ENCODE measurements at regions not wholly inside any gene's neighbourhood (a gene's known extent, or its start where the extent isn't known, plus 50 kb on each side); places are given as distances from the start of the nearest gene placed in this dataset.

DNA sequence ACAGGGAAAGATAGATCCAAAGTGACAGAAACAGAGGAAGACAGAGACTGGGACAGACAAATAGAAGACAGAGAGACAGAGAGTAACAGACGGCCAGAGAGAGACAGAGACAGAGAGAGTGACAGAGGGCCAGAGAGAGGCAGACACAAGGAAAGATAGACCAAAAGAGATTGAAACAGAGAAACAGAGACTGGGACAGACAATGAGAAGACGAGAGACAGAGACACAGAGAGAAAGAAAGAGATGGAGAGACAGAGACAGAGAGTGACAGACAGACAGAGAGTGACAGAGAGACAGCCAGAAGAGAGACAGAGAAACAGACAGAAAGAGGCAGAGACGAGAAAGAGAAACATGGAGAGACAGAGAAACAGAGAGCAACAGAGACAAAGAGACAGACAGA, 127.3 kb downstream of the UQCRFS1 start:
- no peaks in the 10 kb centered on the region for H3K27me3 ChIP-seq (ENCODE audit: control insufficient read depth in 1 of 2, insufficient read depth in 2 of 2, low read length in 2 of 2)
- H3K4me1 ChIP-seq (ENCODE audit: control insufficient read depth in 1 of 2, insufficient read depth in 2 of 2, low read length in 2 of 2): no peaks in the 10 kb centered on the region
- no peaks in the 10 kb centered on the region for H3K9me3 ChIP-seq (ENCODE audit: control insufficient read depth in 1 of 2, low read length in 2 of 2)
- no peak overlapping the region for H3K4me3 ChIP-seq (ENCODE audit: low read depth in 1 of 2, low read length in 2 of 2)
- no peak overlapping the region for H3K27ac ChIP-seq (ENCODE audit: low read depth, low read length)
- no peaks in the 10 kb centered on the region for H3K36me3 ChIP-seq (ENCODE audit: control insufficient read depth in 1 of 2, insufficient read depth in 2 of 2, low read length in 2 of 2)
- no peak overlapping the region for H3K9ac ChIP-seq (ENCODE audit: low read depth in 1 of 2, low read length in 2 of 2)

DNA sequence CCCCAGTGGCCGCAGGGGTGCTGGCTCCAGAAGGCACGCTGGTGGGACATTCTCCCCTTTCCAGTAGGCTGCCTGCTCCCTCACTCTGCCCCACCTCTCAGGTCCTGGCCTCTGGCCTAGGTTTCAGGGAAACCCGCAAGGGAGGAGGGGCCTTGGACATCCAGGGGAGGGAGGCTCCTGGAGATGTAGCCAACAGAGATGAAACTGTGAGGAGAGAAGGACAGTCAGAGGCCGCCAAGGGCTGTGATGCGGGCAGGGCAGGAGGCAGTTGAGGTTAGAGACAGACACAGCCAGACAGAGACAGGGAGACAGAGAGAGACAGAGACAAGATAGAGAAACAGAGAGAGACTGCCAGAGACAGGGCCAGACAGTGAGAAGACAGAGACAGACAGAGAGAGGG, 127.7 kb downstream of the UQCRFS1 start:
- H3K9me3 ChIP-seq (ENCODE audit: control insufficient read depth in 1 of 2, low read length in 2 of 2): no peaks in the 10 kb centered on the region
- no peaks in the 10 kb centered on the region for H3K27me3 ChIP-seq (ENCODE audit: control insufficient read depth in 1 of 2, insufficient read depth in 2 of 2, low read length in 2 of 2)

DNA sequence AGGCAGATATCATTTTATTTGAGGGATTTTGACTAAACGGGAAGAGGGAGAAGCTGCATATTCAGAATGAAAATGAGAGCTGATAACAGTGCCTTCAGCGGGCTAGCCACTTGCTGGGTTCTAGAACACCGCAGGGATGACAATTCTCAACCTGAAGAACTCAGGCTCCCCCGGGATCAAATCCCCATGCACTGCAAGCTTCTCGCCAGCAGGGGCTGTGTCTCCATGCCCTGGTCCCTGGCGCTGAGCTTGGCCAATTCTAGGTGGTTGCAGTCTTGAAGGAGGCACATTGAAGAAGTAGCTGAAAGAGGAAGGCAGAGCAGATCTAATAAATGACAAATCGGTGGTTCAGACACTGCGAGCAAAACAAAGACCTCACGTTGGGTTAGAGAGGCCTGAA, 128.7 kb downstream of the UQCRFS1 start:
- Histone ChIP-seq H3K9ac (ENCODE audit: low read depth in 1 of 2, low read length in 2 of 2) (no peak overlapping the region), H3K27me3 (ENCODE audit: control insufficient read depth in 1 of 2, insufficient read depth in 2 of 2, low read length in 2 of 2) (no peaks in the 10 kb centered on the region), H3K27ac (ENCODE audit: low read depth, low read length) (no peak overlapping the region), H3K36me3 (ENCODE audit: control insufficient read depth in 1 of 2, insufficient read depth in 2 of 2, low read length in 2 of 2) (no peaks in the 10 kb centered on the region), H3K9me3 (ENCODE audit: control insufficient read depth in 1 of 2, low read length in 2 of 2) (no peaks in the 10 kb centered on the region), H3K4me1 (ENCODE audit: control insufficient read depth in 1 of 2, insufficient read depth in 2 of 2, low read length in 2 of 2) (no peaks in the 10 kb centered on the region), H3K4me3 (ENCODE audit: low read depth in 1 of 2, low read length in 2 of 2) (no peak overlapping the region)

More for the DNA sequence above, 127.7 kb downstream of the UQCRFS1 start:
- no peaks in the 10 kb centered on the region for H3K4me1 ChIP-seq (ENCODE audit: control insufficient read depth in 1 of 2, insufficient read depth in 2 of 2, low read length in 2 of 2)
- no peaks in the 10 kb centered on the region for H3K36me3 ChIP-seq (ENCODE audit: control insufficient read depth in 1 of 2, insufficient read depth in 2 of 2, low read length in 2 of 2)
- no peak overlapping the region for H3K27ac ChIP-seq (ENCODE audit: low read depth, low read length)
- no peak overlapping the region for H3K9ac ChIP-seq (ENCODE audit: low read depth in 1 of 2, low read length in 2 of 2)
- no peak overlapping the region for H3K4me3 ChIP-seq (ENCODE audit: low read depth in 1 of 2, low read length in 2 of 2)

DNA sequence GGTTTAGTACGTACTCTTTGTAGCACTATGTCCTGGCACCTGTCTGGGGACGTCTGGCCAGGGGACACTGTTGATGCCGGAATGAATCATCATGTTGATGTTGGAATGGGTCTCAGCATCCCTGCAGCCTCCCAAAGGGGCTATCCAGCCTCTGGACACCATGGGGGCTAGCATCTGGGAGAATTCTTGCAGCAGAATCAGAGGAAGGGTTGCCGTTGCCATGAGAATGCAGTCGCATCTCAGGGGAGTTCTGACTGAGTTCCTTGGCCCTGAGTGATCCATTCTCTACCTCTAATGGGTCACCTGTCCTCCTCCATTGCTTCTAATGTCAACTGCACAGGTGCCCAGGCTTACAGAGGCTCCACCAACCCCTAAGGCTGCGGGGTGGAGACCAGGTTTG, 129.1 kb downstream of the UQCRFS1 start:
- no peaks in the 10 kb centered on the region for H3K9me3 ChIP-seq (ENCODE audit: control insufficient read depth in 1 of 2, low read length in 2 of 2)
- H3K4me1 ChIP-seq (ENCODE audit: control insufficient read depth in 1 of 2, insufficient read depth in 2 of 2, low read length in 2 of 2): no peaks in the 10 kb centered on the region
- H3K9ac ChIP-seq (ENCODE audit: low read depth in 1 of 2, low read length in 2 of 2): no peak overlapping the region
- H3K4me3 ChIP-seq (ENCODE audit: low read depth in 1 of 2, low read length in 2 of 2): no peak overlapping the region
- H3K36me3 ChIP-seq (ENCODE audit: control insufficient read depth in 1 of 2, insufficient read depth in 2 of 2, low read length in 2 of 2): no peaks in the 10 kb centered on the region
- no peaks in the 10 kb centered on the region for H3K27me3 ChIP-seq (ENCODE audit: control insufficient read depth in 1 of 2, insufficient read depth in 2 of 2, low read length in 2 of 2)
- no peak overlapping the region for H3K27ac ChIP-seq (ENCODE audit: low read depth, low read length)

DNA sequence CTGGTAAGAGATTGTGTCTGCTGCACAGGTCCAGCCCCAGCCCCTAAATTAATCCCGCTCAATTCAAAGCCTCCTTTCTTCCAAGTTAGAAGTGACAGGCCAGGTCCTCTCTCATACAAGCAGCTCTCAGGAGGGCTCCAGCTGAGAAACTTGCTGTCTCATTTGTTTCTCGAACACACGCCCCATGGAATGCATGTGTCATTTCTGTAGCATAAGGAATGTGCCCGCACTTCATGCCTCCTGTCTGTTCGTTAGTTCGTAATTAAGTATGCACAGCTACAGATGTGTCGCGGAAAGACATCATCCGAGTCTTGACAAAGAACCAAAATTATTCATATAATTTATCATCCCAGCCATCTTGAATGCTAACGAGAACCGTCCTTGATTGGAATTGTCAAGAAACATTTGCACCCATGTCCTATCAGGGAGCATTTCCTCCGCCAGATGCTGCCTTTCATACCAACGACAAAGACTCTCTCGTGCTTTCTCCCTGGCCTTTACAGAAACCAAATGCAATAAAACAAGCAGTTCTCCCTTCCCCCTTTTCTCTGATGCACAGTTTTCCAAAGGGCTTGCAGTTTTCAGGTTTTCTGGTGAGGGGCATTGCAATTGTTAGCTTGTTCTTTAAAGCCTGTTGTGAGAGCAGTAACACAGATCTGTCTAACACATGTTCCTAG, 133.5 kb downstream of the UQCRFS1 start:
- Histone ChIP-seq H3K4me1 (ENCODE audit: control insufficient read depth in 1 of 2, insufficient read depth in 2 of 2, low read length in 2 of 2) (no peaks in the 10 kb centered on the region), H3K4me3 (ENCODE audit: low read depth in 1 of 2, low read length in 2 of 2) (no peak overlapping the region), H3K27me3 (ENCODE audit: control insufficient read depth in 1 of 2, insufficient read depth in 2 of 2, low read length in 2 of 2) (no peaks in the 10 kb centered on the region), H3K9ac (ENCODE audit: low read depth in 1 of 2, low read length in 2 of 2) (no peak overlapping the region), H3K9me3 (ENCODE audit: control insufficient read depth in 1 of 2, low read length in 2 of 2) (no peaks in the 10 kb centered on the region), H3K36me3 (ENCODE audit: control insufficient read depth in 1 of 2, insufficient read depth in 2 of 2, low read length in 2 of 2) (no peaks in the 10 kb centered on the region), H3K27ac (ENCODE audit: low read depth, low read length) (no peak overlapping the region)

DNA sequence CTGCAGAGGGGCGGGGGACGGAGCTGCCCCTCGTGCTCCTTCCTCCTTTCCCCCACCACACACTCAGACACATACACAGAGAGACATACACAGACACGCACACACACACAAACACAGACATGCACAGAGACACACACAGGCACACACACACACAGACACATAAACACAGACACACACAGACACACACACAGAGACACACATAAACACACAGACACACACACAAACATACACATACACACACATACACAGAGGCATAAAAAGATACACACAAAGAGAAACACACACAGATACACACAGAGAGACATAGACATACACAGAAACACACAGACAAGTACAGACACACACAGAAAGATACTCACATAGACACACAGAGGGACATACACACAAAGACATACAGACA, 136.0 kb downstream of the UQCRFS1 start:
- no peaks in the 10 kb centered on the region for H3K36me3 ChIP-seq (ENCODE audit: control insufficient read depth in 1 of 2, insufficient read depth in 2 of 2, low read length in 2 of 2)
- H3K4me3 ChIP-seq (ENCODE audit: low read depth in 1 of 2, low read length in 2 of 2): no peak overlapping the region
- H3K4me1 ChIP-seq (ENCODE audit: control insufficient read depth in 1 of 2, insufficient read depth in 2 of 2, low read length in 2 of 2): no peaks in the 10 kb centered on the region
- H3K9me3 ChIP-seq (ENCODE audit: control insufficient read depth in 1 of 2, low read length in 2 of 2): no peaks in the 10 kb centered on the region
- H3K27me3 ChIP-seq (ENCODE audit: control insufficient read depth in 1 of 2, insufficient read depth in 2 of 2, low read length in 2 of 2): no peaks in the 10 kb centered on the region
- H3K27ac ChIP-seq (ENCODE audit: low read depth, low read length): no peak overlapping the region
- H3K9ac ChIP-seq (ENCODE audit: low read depth in 1 of 2, low read length in 2 of 2): no peak overlapping the region

DNA sequence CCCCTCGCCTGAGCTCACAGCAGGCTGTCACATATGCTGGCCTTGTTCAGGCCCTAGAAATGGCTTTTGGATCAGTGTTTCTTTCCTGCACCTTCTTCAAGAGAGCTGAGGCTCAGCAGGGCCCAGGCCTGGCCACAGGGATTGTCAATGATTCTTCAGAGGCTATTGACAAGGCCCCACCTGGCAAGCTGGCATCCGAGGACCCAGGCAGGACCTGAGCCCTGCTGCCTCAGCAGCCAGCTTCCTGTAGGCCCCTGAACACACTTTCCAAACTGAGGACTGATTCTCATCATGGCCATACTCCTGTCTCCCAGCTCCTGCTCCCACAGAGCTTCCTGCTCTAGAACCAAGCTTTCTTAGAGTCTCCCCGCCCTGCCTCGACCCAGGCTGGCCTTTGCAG, 136.8 kb downstream of the UQCRFS1 start:
- H3K36me3 ChIP-seq (ENCODE audit: control insufficient read depth in 1 of 2, insufficient read depth in 2 of 2, low read length in 2 of 2): no peaks in the 10 kb centered on the region
- no peak overlapping the region for H3K27ac ChIP-seq (ENCODE audit: low read depth, low read length)
- H3K9ac ChIP-seq (ENCODE audit: low read depth in 1 of 2, low read length in 2 of 2): no peak overlapping the region
- H3K4me1 ChIP-seq (ENCODE audit: control insufficient read depth in 1 of 2, insufficient read depth in 2 of 2, low read length in 2 of 2): no peaks in the 10 kb centered on the region
- H3K9me3 ChIP-seq (ENCODE audit: control insufficient read depth in 1 of 2, low read length in 2 of 2): no peaks in the 10 kb centered on the region
- no peak overlapping the region for H3K4me3 ChIP-seq (ENCODE audit: low read depth in 1 of 2, low read length in 2 of 2)
- no peaks in the 10 kb centered on the region for H3K27me3 ChIP-seq (ENCODE audit: control insufficient read depth in 1 of 2, insufficient read depth in 2 of 2, low read length in 2 of 2)

DNA sequence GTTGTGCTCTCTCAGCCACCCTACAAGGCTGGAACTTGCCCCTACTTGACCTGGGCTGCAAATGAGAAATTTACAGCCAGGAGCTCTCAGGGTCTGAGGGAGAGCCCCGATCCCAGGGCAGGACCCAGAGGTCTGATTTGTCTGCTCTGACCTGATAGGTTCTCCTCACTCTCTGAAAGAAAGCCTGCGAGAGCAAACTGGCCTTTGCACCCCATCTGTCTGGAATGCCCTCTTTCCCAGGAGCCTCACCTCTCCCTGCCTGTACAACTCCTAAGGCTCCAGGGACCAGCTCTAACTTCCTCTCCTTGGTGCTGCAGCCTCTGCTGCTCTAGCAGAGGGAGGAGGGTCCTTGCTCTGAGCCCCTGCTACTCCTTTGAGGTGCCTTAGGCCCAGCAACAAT, 137.8 kb downstream of the UQCRFS1 start:
- H3K36me3 ChIP-seq (ENCODE audit: control insufficient read depth in 1 of 2, insufficient read depth in 2 of 2, low read length in 2 of 2): no peaks in the 10 kb centered on the region
- H3K9ac ChIP-seq (ENCODE audit: low read depth in 1 of 2, low read length in 2 of 2): no peak overlapping the region
- no peaks in the 10 kb centered on the region for H3K9me3 ChIP-seq (ENCODE audit: control insufficient read depth in 1 of 2, low read length in 2 of 2)
- no peak overlapping the region for H3K27ac ChIP-seq (ENCODE audit: low read depth, low read length)
- H3K4me3 ChIP-seq (ENCODE audit: low read depth in 1 of 2, low read length in 2 of 2): no peak overlapping the region
- H3K4me1 ChIP-seq (ENCODE audit: control insufficient read depth in 1 of 2, insufficient read depth in 2 of 2, low read length in 2 of 2): no peaks in the 10 kb centered on the region
- H3K27me3 ChIP-seq (ENCODE audit: control insufficient read depth in 1 of 2, insufficient read depth in 2 of 2, low read length in 2 of 2): no peaks in the 10 kb centered on the region

DNA sequence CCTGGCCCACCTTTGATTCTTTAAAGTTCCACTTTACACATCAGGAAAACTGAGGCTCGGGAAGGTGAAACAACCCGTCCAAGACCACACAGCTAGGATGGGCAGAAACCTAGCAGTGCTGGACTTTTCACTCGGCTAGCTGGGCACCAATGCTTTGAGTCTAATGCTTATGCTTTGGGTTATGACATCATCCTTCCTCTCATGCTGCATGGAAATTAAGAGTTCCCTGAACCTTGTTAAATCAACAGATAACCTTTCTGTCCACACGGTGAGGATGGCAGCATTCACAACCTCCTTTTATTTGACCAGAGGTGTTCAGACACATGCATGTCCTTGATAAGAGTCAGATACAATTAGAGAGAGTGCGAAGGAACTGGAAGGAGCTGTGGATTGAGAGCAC, 138.4 kb downstream of the UQCRFS1 start:
- Histone ChIP-seq H3K9me3 (ENCODE audit: control insufficient read depth in 1 of 2, low read length in 2 of 2) (no peaks in the 10 kb centered on the region), H3K27me3 (ENCODE audit: control insufficient read depth in 1 of 2, insufficient read depth in 2 of 2, low read length in 2 of 2) (no peaks in the 10 kb centered on the region), H3K4me3 (ENCODE audit: low read depth in 1 of 2, low read length in 2 of 2) (no peak overlapping the region), H3K9ac (ENCODE audit: low read depth in 1 of 2, low read length in 2 of 2) (no peak overlapping the region), H3K4me1 (ENCODE audit: control insufficient read depth in 1 of 2, insufficient read depth in 2 of 2, low read length in 2 of 2) (no peaks in the 10 kb centered on the region), H3K27ac (ENCODE audit: low read depth, low read length) (no peak overlapping the region), H3K36me3 (ENCODE audit: control insufficient read depth in 1 of 2, insufficient read depth in 2 of 2, low read length in 2 of 2) (no peaks in the 10 kb centered on the region)

DNA sequence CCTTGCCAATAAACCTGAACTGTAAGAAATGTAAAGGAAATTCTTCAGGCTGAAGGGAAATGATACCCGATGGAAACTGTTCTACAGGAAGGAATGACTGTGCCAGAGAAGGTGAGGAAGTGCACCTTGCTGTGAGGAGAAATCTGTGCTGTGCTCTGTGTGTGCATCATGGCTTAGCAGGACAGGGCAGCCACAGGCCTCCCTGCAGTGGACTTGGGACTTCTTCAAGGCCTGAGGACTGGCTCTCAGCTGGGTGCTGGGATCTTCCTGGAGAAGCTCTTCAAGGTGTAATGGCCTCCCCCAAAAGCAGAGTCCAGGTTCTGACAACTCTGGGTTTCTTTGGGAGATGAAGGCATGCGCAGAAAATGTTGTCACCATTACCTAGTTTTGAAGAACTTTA, 145.1 kb downstream of the UQCRFS1 start:
- H3K4me3 ChIP-seq (ENCODE audit: low read depth in 1 of 2, low read length in 2 of 2): no peak overlapping the region
- H3K4me1 ChIP-seq (ENCODE audit: control insufficient read depth in 1 of 2, insufficient read depth in 2 of 2, low read length in 2 of 2): no peaks in the 10 kb centered on the region
- no peaks in the 10 kb centered on the region for H3K36me3 ChIP-seq (ENCODE audit: control insufficient read depth in 1 of 2, insufficient read depth in 2 of 2, low read length in 2 of 2)
- H3K9me3 ChIP-seq (ENCODE audit: control insufficient read depth in 1 of 2, low read length in 2 of 2): no peaks in the 10 kb centered on the region
- no peak overlapping the region for H3K27ac ChIP-seq (ENCODE audit: low read depth, low read length)
- H3K9ac ChIP-seq (ENCODE audit: low read depth in 1 of 2, low read length in 2 of 2): no peak overlapping the region
- no peaks in the 10 kb centered on the region for H3K27me3 ChIP-seq (ENCODE audit: control insufficient read depth in 1 of 2, insufficient read depth in 2 of 2, low read length in 2 of 2)
